ENCODE measurements at regions not wholly inside any gene's neighbourhood (a gene's known extent, or its start where the extent isn't known, plus 50 kb on each side); places are given as distances from the start of the nearest gene placed in this dataset.

GRCh38 chr17:28247671-28248555, 71.1 kb upstream of the TMEM97 start:
- Histone ChIP-seq H3K27ac (ENCODE audit: low read depth in 1 of 2, low read length in 1 of 2) (no peak overlapping the region), H3K27me3 (ENCODE audit: control insufficient read depth in 2 of 2, insufficient read depth in 1 of 2, low read length in 1 of 2) (peaks cover 12 to 46% of the 10 kb centered on the region in 2 donors), H3K4me1 (ENCODE audit: control insufficient read depth in 2 of 2, insufficient read depth in 2 of 2, low read length in 2 of 2) (peaks cover 0 to 5% of the 10 kb centered on the region in 2 donors), H3K36me3 (ENCODE audit: control insufficient read depth in 2 of 2, insufficient read depth in 2 of 2, low read length in 1 of 2) (no peaks in the 10 kb centered on the region), H3K4me3 (ENCODE audit: low read length in 2 of 2) (no peak overlapping the region), H3K9me3 (ENCODE audit: control insufficient read depth in 2 of 2, insufficient read depth in 1 of 2, low read length in 1 of 2) (no peaks in the 10 kb centered on the region)
- no peak for DNase-seq (ENCODE audit: low read depth in 6 of 9, low spot score in 9 of 9)
- WGBS, result 91% methylated on average over 15 of the region's 15 CpGs

GRCh38 chr17:28249706-28250105, 69.3 kb upstream of the TMEM97 start:
- no peak overlapping the region for H3K4me3 ChIP-seq (ENCODE audit: low read length in 2 of 2)
- DNase-seq (ENCODE audit: low read depth in 6 of 9, low spot score in 9 of 9), result no peak
- WGBS, result 93% methylated on average over 5 of the region's 5 CpGs
- H3K27ac ChIP-seq (ENCODE audit: low read depth in 1 of 2, low read length in 1 of 2), result no peak overlapping the region
- no peaks in the 10 kb centered on the region for H3K9me3 ChIP-seq (ENCODE audit: control insufficient read depth in 2 of 2, insufficient read depth in 1 of 2, low read length in 1 of 2)
- H3K4me1 ChIP-seq (ENCODE audit: control insufficient read depth in 2 of 2, insufficient read depth in 2 of 2, low read length in 2 of 2), result peaks cover 0 to 5% of the 10 kb centered on the region in 2 donors
- no peaks in the 10 kb centered on the region for H3K36me3 ChIP-seq (ENCODE audit: control insufficient read depth in 2 of 2, insufficient read depth in 2 of 2, low read length in 1 of 2)
- peaks cover 12 to 54% of the 10 kb centered on the region in 2 donors for H3K27me3 ChIP-seq (ENCODE audit: control insufficient read depth in 2 of 2, insufficient read depth in 1 of 2, low read length in 1 of 2)

GRCh38 chr17:28252436-28252835, 66.6 kb upstream of the TMEM97 start:
- DNase-seq (ENCODE audit: low read depth in 6 of 9, low spot score in 9 of 9), result no peak
- H3K36me3 ChIP-seq (ENCODE audit: control insufficient read depth in 2 of 2, insufficient read depth in 2 of 2, low read length in 1 of 2), result no peaks in the 10 kb centered on the region
- peaks cover 0 to 5% of the 10 kb centered on the region in 2 donors for H3K4me1 ChIP-seq (ENCODE audit: control insufficient read depth in 2 of 2, insufficient read depth in 2 of 2, low read length in 2 of 2)
- H3K4me3 ChIP-seq (ENCODE audit: low read length in 2 of 2), result no peak overlapping the region
- H3K27ac ChIP-seq (ENCODE audit: low read depth in 1 of 2, low read length in 1 of 2), result no peak overlapping the region
- H3K9me3 ChIP-seq (ENCODE audit: control insufficient read depth in 2 of 2, insufficient read depth in 1 of 2, low read length in 1 of 2), result no peaks in the 10 kb centered on the region
- H3K27me3 ChIP-seq (ENCODE audit: control insufficient read depth in 2 of 2, insufficient read depth in 1 of 2, low read length in 1 of 2), result peaks cover 12 to 52% of the 10 kb centered on the region in 2 donors
- WGBS, result 95% methylated on average over 7 of the region's 7 CpGs

DNA sequence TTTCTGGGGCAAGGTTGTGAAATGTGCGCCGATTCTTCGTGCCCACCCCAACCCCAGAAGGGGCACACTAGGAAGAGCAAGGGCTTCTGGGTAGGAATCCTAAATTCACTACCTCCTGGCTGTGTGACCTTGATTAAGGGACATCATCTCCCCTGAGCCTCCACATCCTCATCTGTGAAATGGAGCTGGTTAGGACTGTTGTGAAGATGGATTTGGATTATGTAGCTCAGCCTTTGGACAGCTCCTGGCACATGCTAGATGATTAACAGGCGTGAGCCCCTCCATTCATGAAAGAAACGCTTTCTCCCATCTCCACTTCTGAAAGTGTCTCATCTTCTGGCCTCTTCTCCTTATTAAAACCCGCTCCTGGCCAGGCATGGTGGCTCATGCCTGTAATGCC, 65.3 kb upstream of the TMEM97 start:
- Histone ChIP-seq H3K27ac (ENCODE audit: low read depth in 1 of 2, low read length in 1 of 2) (no peak overlapping the region), H3K4me1 (ENCODE audit: control insufficient read depth in 2 of 2, insufficient read depth in 2 of 2, low read length in 2 of 2) (peaks cover 0 to 5% of the 10 kb centered on the region in 2 donors), H3K9me3 (ENCODE audit: control insufficient read depth in 2 of 2, insufficient read depth in 1 of 2, low read length in 1 of 2) (no peaks in the 10 kb centered on the region), H3K4me3 (ENCODE audit: low read length in 2 of 2) (no peak overlapping the region), H3K36me3 (ENCODE audit: control insufficient read depth in 2 of 2, insufficient read depth in 2 of 2, low read length in 1 of 2) (no peaks in the 10 kb centered on the region), H3K27me3 (ENCODE audit: control insufficient read depth in 2 of 2, insufficient read depth in 1 of 2, low read length in 1 of 2) (peaks cover 12 to 46% of the 10 kb centered on the region in 2 donors)
- DNase-seq (ENCODE audit: low read depth in 6 of 9, low spot score in 9 of 9), result no peak
- WGBS, result 95% methylated on average over 6 of the region's 6 CpGs

- no peak for DNase-seq (ENCODE audit: low read depth in 6 of 9, low spot score in 9 of 9)
- Histone ChIP-seq H3K9me3 (ENCODE audit: control insufficient read depth in 2 of 2, insufficient read depth in 1 of 2, low read length in 1 of 2) (no peaks in the 10 kb centered on the region), H3K27ac (ENCODE audit: low read depth in 1 of 2, low read length in 1 of 2) (no peak overlapping the region), H3K27me3 (ENCODE audit: control insufficient read depth in 2 of 2, insufficient read depth in 1 of 2, low read length in 1 of 2) (peaks cover 12 to 32% of the 10 kb centered on the region in 2 donors), H3K36me3 (ENCODE audit: control insufficient read depth in 2 of 2, insufficient read depth in 2 of 2, low read length in 1 of 2) (no peaks in the 10 kb centered on the region), H3K4me3 (ENCODE audit: low read length in 2 of 2) (no peak overlapping the region), H3K4me1 (ENCODE audit: control insufficient read depth in 2 of 2, insufficient read depth in 2 of 2, low read length in 2 of 2) (peaks cover 0 to 5% of the 10 kb centered on the region in 2 donors)
- WGBS, result 81% methylated on average over 4 of the region's 4 CpGs
Measured at GRCh38 chr17:28255616-28256015, 63.4 kb upstream of the TMEM97 start.

DNA sequence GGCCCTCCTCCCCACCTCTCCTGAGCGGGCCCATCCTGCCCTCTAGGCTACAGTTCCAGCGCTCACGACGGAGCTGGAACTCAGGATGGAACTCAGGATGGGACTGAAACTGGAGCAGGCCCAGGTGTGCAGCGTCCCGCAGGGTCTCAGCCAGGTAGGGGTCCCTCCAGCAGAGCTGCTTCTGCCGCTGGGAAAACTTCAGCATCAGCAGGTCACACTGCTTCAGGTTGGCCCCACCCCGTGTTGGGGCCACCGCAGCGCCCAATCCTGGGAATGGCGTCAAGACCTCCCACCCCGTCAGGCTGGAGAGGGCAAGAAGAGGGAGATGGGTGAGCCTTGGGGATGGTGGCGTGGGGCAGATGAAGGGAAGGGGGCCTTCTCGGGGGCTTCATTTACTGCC, 62.6 kb upstream of the TMEM97 start:
- no peak overlapping the region for H3K4me3 ChIP-seq (ENCODE audit: low read length in 2 of 2)
- DNase-seq (ENCODE audit: low read depth in 6 of 9, low spot score in 9 of 9), result no peak
- no peaks in the 10 kb centered on the region for H3K9me3 ChIP-seq (ENCODE audit: control insufficient read depth in 2 of 2, insufficient read depth in 1 of 2, low read length in 1 of 2)
- peaks cover 0 to 4% of the 10 kb centered on the region in 2 donors for H3K4me1 ChIP-seq (ENCODE audit: control insufficient read depth in 2 of 2, insufficient read depth in 2 of 2, low read length in 2 of 2)
- H3K36me3 ChIP-seq (ENCODE audit: control insufficient read depth in 2 of 2, insufficient read depth in 2 of 2, low read length in 1 of 2), result no peaks in the 10 kb centered on the region
- 92% methylated on average over 14 of the region's 14 CpGs for WGBS
- no peak overlapping the region for H3K27ac ChIP-seq (ENCODE audit: low read depth in 1 of 2, low read length in 1 of 2)
- peaks cover 8 to 26% of the 10 kb centered on the region in 2 donors for H3K27me3 ChIP-seq (ENCODE audit: control insufficient read depth in 2 of 2, insufficient read depth in 1 of 2, low read length in 1 of 2)

- H3K9me3 ChIP-seq (ENCODE audit: control insufficient read depth in 2 of 2, insufficient read depth in 1 of 2, low read length in 1 of 2), result no peaks in the 10 kb centered on the region
- WGBS, result 97% methylated on average over 7 of the region's 7 CpGs
- peaks cover 4 to 21% of the 10 kb centered on the region in 2 donors for H3K27me3 ChIP-seq (ENCODE audit: control insufficient read depth in 2 of 2, insufficient read depth in 1 of 2, low read length in 1 of 2)
- no peak overlapping the region for H3K27ac ChIP-seq (ENCODE audit: low read depth in 1 of 2, low read length in 1 of 2)
- no peak for DNase-seq (ENCODE audit: low read depth in 6 of 9, low spot score in 9 of 9)
- H3K4me1 ChIP-seq (ENCODE audit: control insufficient read depth in 2 of 2, insufficient read depth in 2 of 2, low read length in 2 of 2), result no peaks in the 10 kb centered on the region
- no peaks in the 10 kb centered on the region for H3K36me3 ChIP-seq (ENCODE audit: control insufficient read depth in 2 of 2, insufficient read depth in 2 of 2, low read length in 1 of 2)
- no peak overlapping the region for H3K4me3 ChIP-seq (ENCODE audit: low read length in 2 of 2)
Measured at GRCh38 chr17:28256881-28257280, 62.1 kb upstream of the TMEM97 start.

DNA sequence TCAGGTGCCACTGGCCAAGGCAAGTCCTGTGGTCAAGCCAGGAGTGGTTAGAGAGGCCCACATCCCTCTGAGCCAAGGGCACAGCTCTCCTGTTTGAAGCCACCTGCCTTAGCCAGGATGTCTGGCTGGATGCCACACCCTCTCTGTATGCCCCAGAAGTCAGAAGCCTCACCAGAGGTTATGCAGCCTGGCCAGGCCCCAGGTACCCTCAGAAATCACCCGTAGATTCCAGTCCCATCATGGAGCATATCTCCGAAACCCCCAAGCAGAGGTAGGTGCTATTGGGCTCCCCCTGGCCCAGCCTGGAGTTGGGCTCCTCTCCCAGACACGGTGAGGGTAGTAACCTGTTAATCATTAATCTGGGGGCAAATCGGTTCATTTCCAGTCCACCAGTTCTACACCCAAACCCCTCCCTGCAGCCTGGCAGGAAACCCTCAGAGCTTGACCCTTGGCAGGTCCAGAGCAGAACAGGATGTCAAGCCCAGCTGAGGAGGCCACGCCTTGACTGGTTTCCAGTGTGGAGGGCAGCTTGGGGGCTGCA, 60.6 kb upstream of the TMEM97 start:
- H3K4me1 ChIP-seq (ENCODE audit: control insufficient read depth in 2 of 2, insufficient read depth in 2 of 2, low read length in 2 of 2), result no peaks in the 10 kb centered on the region
- no peak overlapping the region for H3K27ac ChIP-seq (ENCODE audit: low read depth in 1 of 2, low read length in 1 of 2)
- H3K36me3 ChIP-seq (ENCODE audit: control insufficient read depth in 2 of 2, insufficient read depth in 2 of 2, low read length in 1 of 2), result no peaks in the 10 kb centered on the region
- no peak for DNase-seq (ENCODE audit: low read depth in 6 of 9, low spot score in 9 of 9)
- no peak overlapping the region for H3K4me3 ChIP-seq (ENCODE audit: low read length in 2 of 2)
- H3K27me3 ChIP-seq (ENCODE audit: control insufficient read depth in 2 of 2, insufficient read depth in 1 of 2, low read length in 1 of 2), result peaks cover 0 to 5% of the 10 kb centered on the region in 2 donors
- H3K9me3 ChIP-seq (ENCODE audit: control insufficient read depth in 2 of 2, insufficient read depth in 1 of 2, low read length in 1 of 2), result peaks cover 1 to 4% of the 10 kb centered on the region in 2 donors
- WGBS, result 78% methylated on average over 5 of the region's 5 CpGs

GRCh38 chr17:28261219-28261618, 57.8 kb upstream of the TMEM97 start:
- H3K4me3 ChIP-seq (ENCODE audit: low read length in 2 of 2), result no peak overlapping the region
- no peaks in the 10 kb centered on the region for H3K36me3 ChIP-seq (ENCODE audit: control insufficient read depth in 2 of 2, insufficient read depth in 2 of 2, low read length in 1 of 2)
- H3K27ac ChIP-seq (ENCODE audit: low read depth in 1 of 2, low read length in 1 of 2), result no peak overlapping the region
- no peaks in the 10 kb centered on the region for H3K4me1 ChIP-seq (ENCODE audit: control insufficient read depth in 2 of 2, insufficient read depth in 2 of 2, low read length in 2 of 2)
- H3K27me3 ChIP-seq (ENCODE audit: control insufficient read depth in 2 of 2, insufficient read depth in 1 of 2, low read length in 1 of 2), result no peaks in the 10 kb centered on the region
- H3K9me3 ChIP-seq (ENCODE audit: control insufficient read depth in 2 of 2, insufficient read depth in 1 of 2, low read length in 1 of 2), result peaks cover 2 to 7% of the 10 kb centered on the region in 2 donors
- no peak for DNase-seq (ENCODE audit: low read depth in 6 of 9, low spot score in 9 of 9)
- 63% methylated on average over 2 of the region's 2 CpGs for WGBS
